ENCODE measurements at regions not wholly inside any gene's neighbourhood (a gene's known extent, or its start where the extent isn't known, plus 50 kb on each side); places are given as distances from the start of the nearest gene placed in this dataset.

DNA sequence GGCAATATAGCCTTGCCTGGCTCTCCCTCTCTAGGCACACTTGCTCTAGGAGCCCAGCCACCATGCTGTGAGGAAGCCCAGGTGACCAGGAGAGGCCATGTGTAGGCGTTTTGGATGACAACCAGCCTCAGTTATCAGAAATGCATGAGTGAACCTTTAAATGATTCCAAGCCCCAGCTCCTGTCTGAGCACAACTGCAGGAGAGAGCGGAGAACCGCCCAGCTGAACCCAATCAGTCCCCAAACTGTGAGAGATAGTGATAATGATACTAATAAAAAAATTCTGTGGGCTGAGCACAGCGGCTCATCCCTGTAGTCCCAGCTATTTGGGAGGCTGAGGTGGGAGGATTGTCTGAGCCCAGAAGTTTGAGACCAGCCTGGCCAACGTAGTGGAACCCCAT lies 83.8 kb upstream of the TOX2 start:
- TF ChIP-seq POLR2A (IDR thresholded peaks at IDR 0.05; ENCODE audit: low read length) (no peak), GATA1 (IDR thresholded peaks at IDR 0.05; ENCODE audit: low read depth, low read length) (no peak)
